LNCAP (cell line): ENCODE measurements at regions not wholly inside any gene's neighbourhood (a gene's known extent, or its start where the extent isn't known, plus 50 kb on each side); places are given as distances from the start of the nearest gene placed in this dataset.

Experiments
- CTCF ChIP-seq: fragments of 450-650 bp; IDR thresholded peaks from 2 replicates; pipeline ENCODE4 v1.5.1; 2017; ENCODE audit warnings: mild to moderate bottlenecking

- no peak for TF ChIP-seq CTCF
Observed at GRCh38 chr20:55342822-55343221, 662.5 kb downstream of the CBLN4 start.

- no peak for TF ChIP-seq CTCF
Observed at GRCh38 chr20:55333798-55334197, 671.5 kb downstream of the CBLN4 start.

GRCh38 chr20:55329108-55329507 lies 676.2 kb downstream of the CBLN4 start:
- no peak for TF ChIP-seq CTCF

GRCh38 chr20:55322745-55323144 lies 682.6 kb downstream of the CBLN4 start:
- TF ChIP-seq CTCF = no peak

- TF ChIP-seq CTCF = no peak
Observed at GRCh38 chr20:55316753-55317152, 688.6 kb downstream of the CBLN4 start.

GRCh38 chr20:55291261-55291660 lies 714.1 kb downstream of the CBLN4 start:
- TF ChIP-seq CTCF = no peak

GRCh38 chr20:55283889-55284288 lies 721.4 kb downstream of the CBLN4 start:
- TF ChIP-seq CTCF = no peak

- TF ChIP-seq CTCF = no peak
Observed at GRCh38 chr20:55273149-55273548, 732.2 kb downstream of the CBLN4 start.
